ENCODE measurements at regions not wholly inside any gene's neighbourhood (a gene's known extent, or its start where the extent isn't known, plus 50 kb on each side); places are given as distances from the start of the nearest gene placed in this dataset.

DNA sequence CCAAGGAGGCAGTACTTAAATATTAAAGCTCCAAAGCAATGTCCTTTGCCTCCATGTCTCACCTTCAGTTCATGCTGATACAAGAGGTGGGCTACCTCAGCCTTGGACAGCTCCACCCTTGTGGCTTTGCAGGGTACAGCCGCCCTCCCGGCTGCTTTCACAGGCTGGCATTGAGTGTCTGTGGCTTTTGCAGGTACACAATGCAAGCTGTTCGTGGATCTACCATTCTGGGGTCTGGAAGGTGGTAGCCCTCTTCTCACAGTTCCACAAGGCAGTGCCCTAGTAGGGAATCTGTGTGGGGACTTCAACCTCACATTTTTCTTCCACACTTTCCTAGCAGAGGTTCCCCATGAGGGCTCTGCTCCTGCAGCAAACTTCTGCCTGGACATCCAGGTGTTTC is 324.8 kb downstream of the COL11A1 start:
- Histone ChIP-seq H3K9me3 (ENCODE audit: control insufficient read depth, insufficient read depth, low read depth, low read length) (no peaks in the 10 kb centered on the region), H3K36me3 (ENCODE audit: control insufficient read depth in 2 of 2, insufficient read depth in 1 of 2, low read length in 2 of 2) (no peaks in the 10 kb centered on the region), H3K4me3 (ENCODE audit: low read depth, low read length) (no peak overlapping the region), H3K4me1 (ENCODE audit: control insufficient read depth, insufficient read depth, low read length) (no peaks in the 10 kb centered on the region), H3K27ac (ENCODE audit: extremely low read depth, low read depth, low read length) (no peak overlapping the region)
- TF ChIP-seq ZNF571 (tag by site-specific recombination; IDR thresholded peaks at IDR 0.05) (no peak), HIC1 (tag by site-specific recombination; IDR thresholded peaks at IDR 0.05) (no peak), ZSCAN16 (tag by site-specific recombination; IDR thresholded peaks at IDR 0.05) (no peak), PRDM2 (tag by site-specific recombination; IDR thresholded peaks at IDR 0.05; ENCODE audit: borderline replicate concordance) (no peak), ZEB2 (tag by site-specific recombination; IDR thresholded peaks at IDR 0.05) (no peak), MYNN (tag by site-specific recombination; IDR thresholded peaks at IDR 0.05; ENCODE audit: borderline replicate concordance) (no peak), ZBTB21 (tag by site-specific recombination; IDR thresholded peaks at IDR 0.05) (no peak), ZNF670 (tag by site-specific recombination; IDR thresholded peaks at IDR 0.05; ENCODE audit: low read depth) (no peak), SETDB1 (IDR thresholded peaks at IDR 0.05; ENCODE audit: insufficient read length, low read length) (no peak), GLIS1 (tag by site-specific recombination; IDR thresholded peaks at IDR 0.05) (no peak), ZNF654 (tag by site-specific recombination; IDR thresholded peaks at IDR 0.05; ENCODE audit: low read depth) (no peak), ZNF660 (tag by site-specific recombination; IDR thresholded peaks at IDR 0.05) (no peak), ZNF140 (tag by site-specific recombination; IDR thresholded peaks at IDR 0.05) (no peak), GFI1B (tag by site-specific recombination; IDR thresholded peaks at IDR 0.05) (no peak)
- TF ChIP-seq, protein P1, sequence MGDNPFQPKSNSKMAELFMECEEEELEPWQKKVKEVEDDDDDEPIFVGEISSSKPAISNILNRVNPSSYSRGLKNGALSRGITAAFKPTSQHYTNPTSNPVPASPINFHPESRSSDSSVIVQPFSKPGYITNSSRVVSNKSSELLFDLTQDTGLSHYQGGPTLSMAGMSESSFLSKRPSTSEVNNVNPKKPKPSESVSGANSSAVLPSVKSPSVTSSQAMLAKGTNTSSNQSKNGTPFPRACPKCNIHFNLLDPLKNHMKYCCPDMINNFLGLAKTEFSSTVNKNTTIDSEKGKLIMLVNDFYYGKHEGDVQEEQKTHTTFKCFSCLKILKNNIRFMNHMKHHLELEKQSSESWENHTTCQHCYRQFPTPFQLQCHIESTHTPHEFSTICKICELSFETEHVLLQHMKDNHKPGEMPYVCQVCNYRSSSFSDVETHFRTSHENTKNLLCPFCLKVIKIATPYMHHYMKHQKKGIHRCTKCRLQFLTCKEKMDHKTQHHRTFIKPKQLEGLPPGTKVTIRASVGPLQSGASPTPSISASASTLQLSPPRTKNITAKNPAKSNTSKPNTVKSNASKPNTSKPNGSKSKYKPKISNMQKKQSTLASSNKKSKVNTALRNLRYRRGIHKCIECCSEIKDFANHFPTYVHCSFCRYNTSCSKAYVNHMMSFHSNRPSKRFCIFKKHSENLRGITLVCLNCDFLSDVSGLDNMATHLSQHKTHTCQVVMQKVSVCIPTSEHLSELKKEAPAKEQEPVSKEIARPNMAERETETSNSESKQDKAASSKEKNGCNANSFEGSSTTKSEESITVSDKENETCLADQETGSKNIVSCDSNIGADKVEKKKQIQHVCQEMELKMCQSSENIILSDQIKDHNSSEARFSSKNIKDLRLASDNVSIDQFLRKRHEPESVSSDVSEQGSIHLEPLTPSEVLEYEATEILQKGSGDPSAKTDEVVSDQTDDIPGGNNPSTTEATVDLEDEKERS (tag by site-specific recombination; IDR thresholded peaks at IDR 0.05), result no peak
- TF ChIP-seq, protein P2, sequence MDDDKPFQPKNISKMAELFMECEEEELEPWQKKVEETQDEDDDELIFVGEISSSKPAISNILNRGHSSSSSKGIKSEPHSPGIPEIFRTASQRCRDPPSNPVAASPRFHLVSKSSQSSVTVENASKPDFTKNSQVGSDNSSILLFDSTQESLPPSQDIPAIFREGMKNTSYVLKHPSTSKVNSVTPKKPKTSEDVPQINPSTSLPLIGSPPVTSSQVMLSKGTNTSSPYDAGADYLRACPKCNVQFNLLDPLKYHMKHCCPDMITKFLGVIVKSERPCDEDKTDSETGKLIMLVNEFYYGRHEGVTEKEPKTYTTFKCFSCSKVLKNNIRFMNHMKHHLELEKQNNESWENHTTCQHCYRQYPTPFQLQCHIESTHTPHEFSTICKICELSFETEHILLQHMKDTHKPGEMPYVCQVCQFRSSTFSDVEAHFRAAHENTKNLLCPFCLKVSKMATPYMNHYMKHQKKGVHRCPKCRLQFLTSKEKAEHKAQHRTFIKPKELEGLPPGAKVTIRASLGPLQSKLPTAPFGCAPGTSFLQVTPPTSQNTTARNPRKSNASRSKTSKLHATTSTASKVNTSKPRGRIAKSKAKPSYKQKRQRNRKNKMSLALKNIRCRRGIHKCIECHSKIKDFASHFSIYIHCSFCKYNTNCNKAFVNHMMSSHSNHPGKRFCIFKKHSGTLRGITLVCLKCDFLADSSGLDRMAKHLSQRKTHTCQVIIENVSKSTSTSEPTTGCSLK (tag by site-specific recombination; IDR thresholded peaks at IDR 0.05), result no peak
- TF ChIP-seq, protein P3, sequence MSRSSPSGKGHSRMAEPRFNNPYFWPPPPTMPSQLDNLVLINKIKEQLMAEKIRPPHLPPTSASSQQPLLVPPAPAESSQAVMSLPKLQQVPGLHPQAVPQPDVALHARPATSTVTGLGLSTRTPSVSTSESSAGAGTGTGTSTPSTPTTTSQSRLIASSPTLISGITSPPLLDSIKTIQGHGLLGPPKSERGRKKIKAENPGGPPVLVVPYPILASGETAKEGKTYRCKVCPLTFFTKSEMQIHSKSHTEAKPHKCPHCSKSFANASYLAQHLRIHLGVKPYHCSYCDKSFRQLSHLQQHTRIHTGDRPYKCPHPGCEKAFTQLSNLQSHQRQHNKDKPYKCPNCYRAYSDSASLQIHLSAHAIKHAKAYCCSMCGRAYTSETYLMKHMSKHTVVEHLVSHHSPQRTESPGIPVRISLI (tag by site-specific recombination; IDR thresholded peaks at IDR 0.05), result no peak
- CTCF ChIA-PET, result no interaction called here
- POLR2A ChIA-PET, result no interaction called here
